Globus pallidus (tissue), 1 donor: ENCODE measurements at regions not wholly inside any gene's neighbourhood (a gene's known extent, or its start where the extent isn't known, plus 50 kb on each side); places are given as distances from the start of the nearest gene placed in this dataset.

ENCODE experiments used
- DNase-seq: peaks from one replicate; pipeline ENCODE4 v3.0.0-alpha.2; 2015; ENCODE audit warnings: low spot score

DNA sequence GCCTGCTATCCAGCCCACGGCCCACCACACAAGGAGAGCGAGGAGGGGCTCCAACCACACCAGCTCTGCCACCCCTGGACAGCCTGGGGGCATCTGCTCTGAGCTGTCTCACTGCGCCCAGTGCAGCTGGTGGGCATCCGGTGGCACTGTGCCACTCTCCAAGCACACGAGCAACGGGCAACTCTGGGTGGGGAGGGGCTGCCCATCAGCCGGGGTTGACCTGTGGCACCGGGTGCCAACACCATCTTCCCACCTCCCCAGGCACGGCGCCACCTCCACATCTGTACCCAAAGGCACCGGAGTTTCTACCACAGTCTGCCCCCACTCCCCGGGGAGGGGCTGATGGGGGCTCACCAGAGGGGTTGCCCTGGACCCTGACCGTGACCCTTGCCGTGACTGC is 241.8 kb downstream of the RBFOX3 start:
- DNase-seq: no peak

DNA sequence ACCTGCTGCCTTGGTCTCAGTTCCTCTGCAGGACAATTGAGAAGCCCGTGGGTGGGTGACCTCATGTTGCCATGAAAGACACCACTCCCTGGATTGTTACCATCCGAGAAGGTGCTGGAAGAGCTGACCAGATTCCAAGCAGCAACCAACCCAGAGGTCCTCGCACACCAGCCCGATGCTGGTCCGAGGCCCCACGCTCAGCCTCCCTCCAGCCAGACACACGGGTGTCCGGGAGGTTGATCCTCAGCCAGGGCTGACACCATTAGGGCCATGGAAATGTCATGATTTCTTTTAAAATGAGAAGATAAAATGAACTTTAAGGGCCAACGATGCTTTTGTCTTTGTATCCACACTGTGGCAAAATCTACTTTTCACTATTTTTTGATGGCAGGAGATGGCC is 242.3 kb downstream of the RBFOX3 start:
- no peak for DNase-seq

DNA sequence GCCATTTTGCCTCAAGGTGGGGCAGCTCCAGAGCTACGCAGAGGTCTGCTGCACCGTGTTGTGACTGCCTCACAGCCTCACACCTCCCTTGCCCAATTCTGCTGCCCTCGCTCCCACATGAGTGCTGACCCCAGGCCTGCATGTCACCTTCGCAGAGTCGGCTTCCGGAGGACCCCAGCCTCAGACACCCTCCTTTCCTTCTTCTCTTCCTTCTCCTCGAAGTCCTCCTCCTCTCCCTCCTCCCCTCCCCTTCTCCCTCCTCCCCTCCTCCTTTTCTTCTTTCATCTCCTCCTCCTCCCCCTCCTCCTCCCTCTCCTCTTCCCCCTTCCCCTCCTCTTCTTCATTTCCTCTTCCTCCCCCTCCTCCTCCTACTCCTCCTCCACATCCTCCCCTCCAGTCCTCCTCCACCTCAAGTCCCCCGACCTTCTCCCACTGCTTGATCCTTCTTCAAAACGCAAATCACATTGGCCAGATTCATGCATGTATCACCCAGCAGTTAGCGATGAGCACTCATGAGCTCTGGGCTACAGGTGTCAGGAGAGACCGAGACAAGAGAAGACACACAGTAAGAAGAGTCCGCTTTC is 243.8 kb downstream of the RBFOX3 start:
- DNase-seq: no peak

DNA sequence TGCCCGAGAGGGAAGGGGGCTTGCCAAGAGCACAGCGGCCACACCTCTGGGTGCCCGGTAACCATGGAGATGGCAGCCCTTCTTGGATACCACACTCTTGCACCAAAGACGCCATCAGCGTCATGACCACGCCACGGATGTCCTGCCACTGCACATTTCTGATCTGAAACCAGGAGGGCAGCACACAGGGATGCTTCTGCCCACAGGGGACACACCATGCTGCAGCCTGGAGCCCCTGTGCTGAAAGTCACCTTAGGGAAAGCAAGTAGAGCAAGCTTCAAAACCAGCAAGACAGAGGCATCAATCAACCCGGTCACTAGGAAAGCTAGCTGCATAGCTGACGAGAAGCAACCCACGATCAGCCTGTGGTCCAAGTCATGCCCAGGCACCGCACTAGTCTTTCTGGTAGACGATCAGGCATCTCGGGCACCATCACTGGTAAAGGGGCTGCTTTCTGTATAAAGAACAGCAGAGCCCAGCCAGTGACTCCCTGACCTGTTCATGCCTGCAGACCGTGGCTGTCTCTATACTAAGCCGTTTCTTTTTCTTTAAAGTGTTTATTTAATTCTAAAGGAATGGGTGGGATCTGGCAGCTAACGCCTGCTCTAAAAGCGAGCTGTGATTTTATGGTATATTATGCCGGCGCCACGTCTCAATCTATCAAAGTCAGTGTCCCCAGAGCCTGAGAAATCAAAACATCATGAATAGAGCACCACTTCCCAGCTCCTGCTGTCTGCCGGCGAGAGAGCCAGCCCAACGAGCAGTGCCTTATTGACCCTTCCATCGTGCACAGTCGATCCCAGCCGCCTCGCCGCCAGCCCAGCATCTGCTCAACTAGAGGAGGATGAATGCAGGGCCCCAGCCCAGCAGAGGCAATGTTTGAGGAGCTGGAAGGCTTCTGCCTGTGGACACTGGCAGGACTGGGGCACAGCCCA is 244.7 kb downstream of the RBFOX3 start:
- DNase-seq: no peak

DNA sequence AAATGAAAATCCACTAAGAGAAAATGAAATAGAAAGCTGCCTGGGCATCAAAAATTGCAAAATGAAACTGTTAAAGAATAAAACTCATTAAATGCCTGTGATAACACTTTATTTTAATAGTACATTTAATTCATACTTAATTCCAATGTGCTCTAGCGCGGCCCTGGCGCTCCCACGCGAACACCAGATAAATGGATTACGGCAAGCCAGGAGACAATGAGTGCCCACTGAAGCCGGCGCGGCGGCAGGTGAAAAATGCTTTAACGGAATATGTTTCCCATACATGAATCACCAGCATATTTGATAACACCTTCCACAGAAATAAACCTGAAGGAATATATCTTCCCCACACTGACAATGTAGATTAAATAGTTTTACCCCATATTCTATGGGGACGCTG is 245.5 kb downstream of the RBFOX3 start:
- no peak for DNase-seq

DNA sequence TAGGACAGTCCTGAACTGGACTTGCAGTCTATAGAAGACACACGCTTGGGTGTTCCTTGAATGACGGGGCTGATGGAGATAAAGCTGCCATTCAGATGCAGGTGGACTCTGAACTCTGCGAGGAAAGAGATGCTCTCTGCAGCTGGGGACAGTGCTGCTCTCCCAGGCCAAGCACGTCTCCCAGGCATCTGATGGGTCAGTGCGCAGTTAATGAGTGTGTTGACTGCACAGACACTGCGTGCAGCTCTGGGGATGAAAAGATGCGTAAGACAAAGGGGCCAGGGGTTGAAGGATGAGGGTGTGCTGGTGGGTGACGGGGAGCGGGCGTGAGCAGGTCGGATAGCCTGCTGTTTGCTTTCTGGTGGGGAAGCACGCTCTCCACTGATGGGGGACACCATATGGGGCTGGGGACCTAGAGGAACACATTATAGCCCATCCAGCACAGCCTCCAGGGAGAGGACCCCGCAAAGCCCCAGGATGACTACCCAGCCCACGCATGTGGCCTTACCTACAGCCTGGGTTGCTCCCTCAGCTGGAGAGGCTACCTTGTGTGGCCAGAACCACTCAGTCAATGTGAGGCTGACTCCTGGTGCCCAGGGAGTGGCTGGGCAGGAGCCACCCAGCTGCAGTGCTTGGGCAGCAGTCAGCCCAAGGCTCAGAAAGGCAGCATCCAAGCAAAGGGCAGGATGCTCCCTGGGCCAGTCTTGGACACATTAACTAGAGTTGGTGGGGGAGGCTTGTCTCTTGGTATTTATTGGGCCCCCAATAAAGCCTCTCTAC is 246.3 kb downstream of the RBFOX3 start:
- no peak for DNase-seq

DNA sequence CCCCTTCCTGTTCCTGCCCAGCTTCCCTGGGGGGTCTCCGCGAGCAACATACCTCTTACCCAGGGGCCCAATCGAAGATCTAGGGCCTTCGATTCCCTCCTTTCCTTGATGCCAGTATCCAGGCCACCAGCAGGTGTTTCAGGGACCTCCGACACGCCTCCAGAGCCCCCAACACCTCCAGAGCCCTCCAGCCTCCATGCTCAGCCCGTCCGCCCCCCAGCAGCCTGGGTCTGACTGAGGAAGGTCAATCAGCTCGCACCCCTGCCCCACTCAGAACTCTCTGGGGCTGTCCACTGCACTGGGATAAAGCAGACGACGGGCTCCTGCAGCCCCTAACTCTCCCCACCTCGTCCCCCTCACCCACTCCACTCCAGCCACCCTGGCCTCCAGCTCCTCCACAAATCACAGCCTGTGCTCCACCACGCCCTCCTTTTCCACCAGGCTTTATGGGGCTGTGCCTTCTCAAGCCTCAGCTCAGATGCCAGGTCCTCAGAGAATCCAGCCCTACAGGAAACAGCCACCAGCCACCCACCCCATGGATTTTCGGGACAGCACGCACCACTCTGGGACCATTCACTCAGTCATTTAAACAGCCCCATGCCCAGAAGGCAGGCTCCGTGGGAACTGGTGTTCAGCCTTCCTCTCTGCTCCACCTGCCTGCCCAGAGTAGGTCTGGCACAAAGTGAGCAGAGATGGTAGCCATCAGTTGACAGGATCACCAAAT is 247.1 kb downstream of the RBFOX3 start:
- no peak for DNase-seq

DNA sequence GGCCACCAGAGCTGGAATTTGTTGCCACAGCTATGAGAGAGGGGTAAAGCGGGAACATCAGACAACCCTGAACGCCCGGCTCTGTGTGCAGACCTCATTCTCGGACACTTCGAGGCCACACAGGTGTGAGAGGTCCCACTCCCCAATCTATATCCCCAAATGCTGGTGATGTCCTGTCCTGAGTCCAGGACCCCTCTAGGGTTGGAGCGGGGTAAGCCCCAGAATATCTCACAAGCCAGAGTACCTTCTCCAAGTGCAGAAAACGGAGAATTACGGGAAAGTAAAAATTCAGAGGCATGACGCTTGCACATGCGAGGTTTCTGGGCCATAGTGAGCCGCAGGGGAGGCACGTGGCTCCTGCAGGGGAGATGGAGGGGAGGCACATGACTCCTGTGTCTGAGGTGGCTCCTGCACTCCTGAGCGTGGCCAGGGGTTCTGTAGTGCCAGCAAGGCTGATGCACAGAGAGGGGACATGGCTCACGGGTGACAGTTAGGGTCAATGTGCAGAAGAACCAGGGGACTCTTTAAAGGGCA is 248.0 kb downstream of the RBFOX3 start:
- DNase-seq: no peak

DNA sequence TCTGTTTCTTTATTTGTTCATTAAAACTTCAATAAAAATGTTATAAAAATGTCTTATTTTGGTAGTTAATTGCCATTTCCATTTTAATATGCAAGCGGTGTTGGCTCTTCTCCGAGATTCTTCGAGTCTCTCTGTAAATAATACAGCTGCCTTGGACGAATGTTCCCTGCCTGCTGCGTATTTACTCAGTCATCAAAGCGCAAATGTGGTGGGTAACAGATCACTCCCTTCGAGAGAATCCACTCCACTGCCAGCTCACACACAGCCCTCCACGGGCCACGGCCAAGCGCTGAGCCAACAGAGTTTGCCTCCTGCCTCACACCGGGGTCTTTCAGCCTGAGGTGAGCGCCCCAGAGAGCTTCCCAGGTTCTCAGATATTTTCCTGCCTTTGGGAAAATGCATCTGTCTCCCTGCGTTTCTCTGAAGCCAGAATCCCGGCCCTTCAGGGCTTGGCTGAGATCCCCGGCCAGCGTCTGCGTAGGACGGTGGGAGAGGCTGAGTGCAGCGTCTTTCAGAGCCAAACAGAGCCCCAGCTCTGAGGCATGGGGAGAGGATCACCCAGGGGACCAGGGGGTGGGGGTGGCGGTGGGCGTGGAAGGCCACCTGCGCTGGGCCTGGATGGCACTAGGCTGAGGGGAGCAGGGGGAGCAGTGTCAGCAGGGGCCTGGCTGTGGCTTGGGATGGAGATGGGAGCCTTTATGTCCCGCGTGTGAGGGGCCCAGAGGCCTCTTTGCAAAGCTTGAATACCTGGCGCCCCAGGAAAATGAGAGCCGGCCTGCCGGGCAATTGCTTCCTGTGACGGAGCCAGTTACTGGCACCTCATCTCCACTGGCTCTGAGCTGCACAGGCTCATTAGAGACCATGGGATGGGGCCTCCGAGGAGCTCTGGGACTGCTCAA is 248.7 kb downstream of the RBFOX3 start:
- no peak for DNase-seq

DNA sequence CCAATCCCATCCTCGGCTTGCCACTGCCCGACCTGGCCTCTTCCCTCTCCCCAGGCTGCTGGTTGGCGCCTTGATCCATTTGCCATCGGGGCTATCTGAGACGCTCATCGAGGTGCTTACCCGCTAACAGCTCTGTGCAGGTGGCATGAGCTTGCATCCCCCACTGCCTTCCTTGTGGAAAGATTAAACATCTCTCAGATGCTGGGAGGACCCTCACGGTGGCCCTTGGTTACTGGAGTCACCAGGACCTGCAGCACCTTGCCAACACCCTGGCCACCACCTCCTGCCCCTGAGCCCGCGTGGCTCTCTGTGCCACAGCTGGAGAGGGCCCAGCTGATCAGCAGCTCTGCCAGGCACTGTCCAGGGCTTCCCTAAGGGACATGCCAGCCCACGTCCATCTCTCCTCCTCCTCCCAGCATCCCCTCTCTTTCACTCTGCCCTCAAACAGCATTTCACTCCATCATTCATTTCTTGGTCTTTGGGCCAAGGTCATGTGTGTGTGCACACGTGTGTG is 249.6 kb downstream of the RBFOX3 start:
- no peak for DNase-seq

DNA sequence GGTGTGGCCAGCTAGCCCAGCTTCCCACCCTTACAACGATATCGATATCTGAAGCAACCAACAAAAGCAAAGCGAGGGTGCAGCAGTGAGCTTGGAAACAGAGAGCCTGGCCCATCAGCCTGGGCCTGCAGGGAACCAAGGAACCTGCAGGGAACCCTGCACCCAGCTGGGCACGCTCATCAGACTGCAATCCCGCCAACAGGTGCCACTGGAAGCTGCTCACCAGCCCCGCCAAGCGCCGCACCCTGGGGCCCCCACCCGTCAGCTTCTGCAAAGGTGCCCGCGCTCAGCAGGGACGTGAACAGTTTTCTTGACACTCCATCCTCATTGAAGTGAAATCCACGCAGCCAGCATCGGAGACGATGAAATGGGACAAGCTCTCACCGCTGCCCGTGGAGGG is 250.7 kb downstream of the RBFOX3 start:
- no peak for DNase-seq

DNA sequence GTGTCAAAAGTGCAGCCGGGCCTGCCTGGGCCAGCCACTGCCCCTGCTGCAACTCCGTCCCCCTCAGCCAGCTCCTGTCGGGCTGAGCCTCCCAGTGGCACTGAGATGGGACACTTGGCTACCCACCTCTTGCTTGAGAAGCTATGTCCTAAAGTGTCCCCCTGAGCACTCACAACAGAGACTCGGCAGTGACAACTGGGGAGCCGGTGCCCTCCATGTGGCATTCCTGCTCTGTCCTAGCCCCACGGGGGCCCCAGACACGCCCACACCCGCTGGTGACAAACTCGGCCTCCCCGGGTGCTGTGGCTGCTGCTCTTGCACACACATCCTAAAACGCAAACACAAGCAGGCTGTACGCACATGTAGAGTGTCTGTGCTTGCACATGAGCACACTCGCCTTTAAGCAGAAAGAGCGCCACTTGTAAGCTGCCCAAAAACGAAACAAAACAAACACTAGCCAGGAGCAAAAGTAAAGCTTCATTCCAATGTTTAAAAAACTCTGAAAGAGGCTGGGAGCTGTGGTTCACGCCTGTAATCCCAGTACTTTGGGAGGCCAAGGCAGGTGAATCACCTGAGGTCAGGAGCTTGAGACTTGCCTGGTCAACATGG is 253.9 kb downstream of the RBFOX3 start:
- DNase-seq: no peak

DNA sequence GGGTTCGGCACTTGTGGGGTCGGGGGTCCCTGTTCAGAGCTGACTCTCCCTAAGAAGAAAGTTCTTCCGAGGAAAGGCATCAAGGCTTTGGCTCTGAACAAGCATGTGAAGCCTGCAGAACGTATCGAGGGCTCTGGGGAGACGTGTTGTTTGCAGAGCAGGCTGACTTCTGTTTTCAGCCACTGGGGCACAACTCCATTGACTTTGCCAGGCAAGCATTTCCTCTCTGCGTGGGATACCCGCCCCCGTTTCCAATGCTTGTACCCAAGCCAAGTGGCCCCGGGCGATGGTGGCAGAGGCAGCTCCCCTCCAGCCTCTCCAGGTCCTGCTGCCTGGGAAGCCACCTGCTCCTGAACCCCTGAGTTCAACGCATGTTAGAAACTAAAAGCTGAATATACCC is 255.7 kb downstream of the RBFOX3 start:
- no peak for DNase-seq

DNA sequence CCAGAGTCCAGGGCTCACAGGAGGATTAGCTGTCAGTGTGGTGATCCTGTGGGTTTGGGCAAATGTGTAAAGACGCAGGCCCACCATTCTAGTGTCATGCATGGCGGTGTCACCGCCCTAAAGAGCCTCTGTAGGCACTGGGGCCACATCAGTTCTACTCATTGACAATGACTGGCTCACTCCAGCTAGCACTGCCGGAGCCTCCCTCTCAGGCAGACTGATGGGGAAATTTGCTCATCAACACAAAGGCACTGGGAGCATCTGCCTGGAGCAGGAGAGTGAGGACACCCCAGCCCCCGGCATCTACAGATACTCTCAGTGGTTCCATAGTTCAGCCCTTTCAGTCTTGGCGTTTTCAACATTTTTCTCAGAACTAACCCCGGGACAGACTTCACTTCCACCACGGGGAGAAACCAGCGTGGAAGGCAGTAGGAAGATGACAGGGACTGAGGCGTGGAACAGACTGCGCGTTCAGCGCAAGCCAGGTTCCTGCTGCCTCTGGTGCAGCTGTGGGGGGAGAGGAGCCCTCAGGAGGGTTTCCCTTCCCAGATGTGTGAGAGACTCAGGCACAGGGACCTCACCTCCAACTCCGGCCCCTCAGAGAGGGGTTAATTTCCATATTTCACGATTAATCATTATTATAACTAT is 256.6 kb downstream of the RBFOX3 start:
- DNase-seq: no peak

DNA sequence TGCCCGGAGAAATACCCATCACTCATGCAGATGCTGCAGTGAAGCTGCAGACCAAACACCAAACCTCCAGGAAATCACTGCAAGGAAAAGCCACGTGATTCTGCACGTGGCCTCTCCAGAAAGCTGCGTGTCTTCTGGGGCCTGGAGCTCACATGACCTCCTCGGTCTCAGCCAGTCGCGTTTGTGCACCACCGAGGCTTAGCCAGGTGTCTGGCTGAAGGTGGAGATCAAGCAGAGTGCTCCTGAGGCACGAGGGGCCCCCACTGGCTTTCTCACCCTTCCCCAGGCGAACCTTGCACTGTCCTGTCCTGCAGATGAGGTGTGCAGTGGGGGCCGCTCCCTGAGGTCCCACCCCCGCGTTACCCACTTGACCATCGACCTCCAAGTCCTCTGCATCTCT is 257.3 kb downstream of the RBFOX3 start:
- no peak for DNase-seq

DNA sequence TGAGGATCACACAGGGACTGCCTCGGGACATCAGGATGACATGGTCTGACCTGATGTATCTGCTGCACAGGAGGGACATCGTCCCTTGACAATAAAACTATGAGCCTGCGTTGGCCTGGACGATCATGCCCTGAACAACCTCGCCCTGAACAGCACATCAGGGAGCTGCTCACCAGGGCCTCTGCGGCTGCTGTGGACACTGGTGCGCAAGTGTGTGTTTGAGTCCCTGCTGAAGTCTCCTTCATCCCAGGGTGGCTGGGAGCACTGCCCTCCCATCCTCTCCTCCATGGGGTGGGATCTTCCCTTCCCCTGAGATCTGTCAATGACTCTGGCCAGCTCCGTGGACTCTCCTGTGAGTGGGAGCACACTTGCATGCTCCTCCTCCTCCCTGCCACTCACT is 257.8 kb downstream of the RBFOX3 start:
- no peak for DNase-seq

DNA sequence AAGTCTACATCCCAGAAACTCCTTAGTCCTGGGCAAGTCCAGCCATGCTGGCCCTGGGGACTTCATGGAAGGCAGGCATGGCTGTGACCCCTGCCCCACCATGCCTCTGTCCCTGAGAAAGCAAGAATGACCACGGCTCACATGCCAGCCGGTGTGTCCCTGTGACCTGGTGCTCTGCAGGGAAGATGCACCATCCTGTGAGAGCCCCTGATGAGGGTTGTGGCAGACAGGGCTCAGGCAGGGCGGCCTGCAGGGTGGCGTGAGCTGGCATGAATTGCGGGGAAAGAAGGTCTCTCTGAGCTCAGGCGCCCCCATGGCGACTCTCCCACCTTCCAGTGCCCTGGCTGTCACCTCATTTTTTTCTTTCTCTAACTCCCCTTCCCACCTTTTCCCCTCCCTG is 260.3 kb downstream of the RBFOX3 start:
- DNase-seq: no peak

DNA sequence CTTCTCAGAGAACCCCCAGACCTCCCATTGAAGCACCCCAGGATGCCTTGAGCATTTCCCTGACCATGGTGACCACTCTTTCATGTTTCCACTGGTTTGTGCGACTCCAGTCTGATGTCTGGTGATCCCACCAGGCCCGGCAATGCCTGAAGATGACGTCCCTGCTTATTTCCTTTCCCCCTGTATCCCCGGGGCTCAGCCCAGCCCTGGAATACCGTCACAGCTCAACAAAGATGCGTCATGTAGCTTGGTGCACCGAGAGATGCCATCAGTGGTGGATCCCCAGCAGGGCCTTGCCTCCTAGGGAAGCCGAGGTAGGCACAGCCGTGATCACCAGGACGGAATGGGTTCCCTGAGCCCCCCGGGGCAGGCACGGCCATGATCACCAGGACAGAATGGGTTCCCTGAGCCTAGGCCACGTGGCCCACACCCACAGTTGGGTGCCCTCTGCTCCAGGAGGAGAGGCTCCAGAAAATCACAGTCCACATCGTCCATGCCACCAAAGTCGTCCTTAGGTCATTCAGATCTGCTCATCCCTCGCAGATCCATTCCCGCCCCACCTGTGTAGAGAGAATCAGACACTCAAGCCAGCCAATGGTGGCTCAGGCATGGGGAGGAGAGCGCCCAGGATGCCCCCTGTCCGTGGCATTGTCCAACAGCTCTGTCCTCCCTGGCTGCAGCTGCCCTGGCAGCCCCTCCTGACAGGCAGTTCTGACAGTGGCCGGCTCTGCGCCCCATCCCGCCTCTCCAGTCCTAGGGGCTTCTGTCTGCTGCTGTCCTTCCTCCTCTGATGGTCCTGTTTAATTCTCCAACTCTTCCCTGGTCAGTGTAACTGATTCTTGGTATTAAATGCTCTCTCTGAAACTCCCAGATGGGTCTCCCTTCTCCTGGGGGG is 261.1 kb downstream of the RBFOX3 start:
- DNase-seq: no peak

DNA sequence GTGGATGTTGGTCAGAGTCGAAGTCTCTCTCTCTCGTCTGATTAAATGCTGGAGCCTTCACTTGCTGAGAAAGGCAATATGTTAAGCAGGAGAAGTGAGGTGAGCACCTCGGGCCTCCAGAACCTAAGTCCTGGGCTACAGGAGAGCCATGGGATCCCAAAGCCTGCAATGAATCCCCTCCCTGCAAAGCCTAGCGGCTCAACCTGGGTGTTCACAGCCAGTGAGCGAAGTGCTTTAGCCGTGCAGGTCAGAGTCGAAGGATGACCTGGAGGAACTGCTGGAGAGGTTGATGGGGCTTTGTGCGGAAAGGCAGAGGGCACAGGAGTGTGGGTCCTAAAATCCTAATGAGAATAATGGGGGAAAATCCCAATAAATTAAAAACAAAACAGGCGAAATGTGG is 267.8 kb downstream of the ENGASE start:
- no peak for DNase-seq
